HG03159 (cell line): ENCODE measurements at regions not wholly inside any gene's neighbourhood (a gene's known extent, or its start where the extent isn't known, plus 50 kb on each side); places are given as distances from the start of the nearest gene placed in this dataset.
"Not testable (repeated sequence)": the region's sequence is repeated elsewhere in the genome, so short reads cannot be mapped to it uniquely, and the experiment has no call there.

Experiments
- ATAC-seq: cut with Tn5 transposase; IDR thresholded peaks from one replicate; pipeline ENCODE4 v1.9.1; 2021; ENCODE audit warnings: mild to moderate bottlenecking, moderate library complexity; ENCODE audit not compliant: unreplicated experiment

GRCh38 chr12:11978726-11979384 is 91.9 kb upstream of the BCL2L14 start:
- ATAC-seq, result no peak

GRCh38 chr12:11980115-11980514 is 90.6 kb upstream of the BCL2L14 start:
- no peak for ATAC-seq

DNA sequence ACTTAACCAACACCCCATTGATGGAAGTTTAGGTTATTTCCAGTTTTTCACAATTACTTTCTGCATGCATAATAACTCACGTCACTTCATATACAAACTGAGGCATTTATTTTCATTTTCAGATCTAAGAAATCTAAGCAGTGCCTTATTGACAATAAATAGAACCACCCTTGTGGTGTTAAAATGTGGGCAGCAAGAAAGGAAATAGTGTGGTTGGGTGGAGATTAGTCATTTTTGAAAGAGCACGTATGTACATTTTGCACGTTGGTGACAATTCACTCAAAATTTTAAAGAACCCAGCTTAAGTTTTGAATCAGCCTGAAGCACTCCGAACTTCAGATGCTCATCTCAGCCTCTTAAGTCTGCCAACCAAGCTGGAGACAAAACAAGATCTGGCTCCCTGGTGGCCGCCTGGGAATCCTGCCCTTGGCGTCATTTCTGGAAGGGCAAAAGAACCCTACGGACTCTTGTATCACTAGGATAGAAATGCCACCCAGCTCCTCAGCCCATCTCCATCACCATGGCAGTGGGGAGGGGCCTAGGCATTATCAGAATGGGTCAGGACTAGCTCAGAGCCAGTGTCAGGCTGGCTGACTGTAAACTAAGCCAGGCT is 89.5 kb upstream of the BCL2L14 start:
- ATAC-seq, result peak; percentile 89

DNA sequence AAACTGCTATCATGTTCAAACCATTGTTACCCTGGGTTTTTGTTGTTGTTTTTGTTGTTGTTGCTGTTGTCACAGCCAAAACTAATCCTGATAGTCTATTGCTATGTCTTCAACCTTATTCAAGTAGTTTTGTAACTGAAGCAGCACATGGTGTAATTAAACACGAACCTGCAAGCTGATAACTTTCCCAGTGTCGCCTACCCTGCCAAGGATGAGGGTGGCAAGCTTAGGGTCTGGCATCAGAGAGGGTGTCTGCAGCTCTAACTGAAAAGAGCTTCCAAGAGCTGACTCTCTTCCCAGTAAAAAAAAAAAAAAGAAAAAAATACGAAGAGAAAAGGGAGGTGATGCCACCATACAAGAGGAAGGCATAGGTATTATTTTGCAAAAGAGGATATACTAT is 86.3 kb upstream of the BCL2L14 start:
- ATAC-seq, result no peak

GRCh38 chr12:11986165-11986564 is 84.6 kb upstream of the BCL2L14 start:
- no peak for ATAC-seq

DNA sequence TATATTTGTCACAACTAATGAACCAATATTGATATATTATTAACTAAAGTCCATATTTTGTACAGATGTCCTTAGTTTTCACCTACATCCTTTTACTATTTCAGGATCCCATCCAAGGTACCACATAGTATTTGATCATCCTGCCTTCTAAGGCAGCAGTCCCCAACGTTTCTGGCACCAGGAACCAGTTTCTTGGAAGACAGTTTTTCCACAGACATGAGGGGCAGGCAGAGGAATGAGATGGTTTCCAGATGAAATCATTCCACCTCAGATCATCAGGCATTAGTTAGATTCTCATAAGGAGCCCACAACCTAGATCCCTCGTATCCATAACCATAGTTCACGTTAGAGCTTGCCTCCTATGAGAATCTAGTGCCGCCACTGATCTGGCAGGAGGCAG is 82.8 kb upstream of the BCL2L14 start:
- ATAC-seq, result no peak

DNA sequence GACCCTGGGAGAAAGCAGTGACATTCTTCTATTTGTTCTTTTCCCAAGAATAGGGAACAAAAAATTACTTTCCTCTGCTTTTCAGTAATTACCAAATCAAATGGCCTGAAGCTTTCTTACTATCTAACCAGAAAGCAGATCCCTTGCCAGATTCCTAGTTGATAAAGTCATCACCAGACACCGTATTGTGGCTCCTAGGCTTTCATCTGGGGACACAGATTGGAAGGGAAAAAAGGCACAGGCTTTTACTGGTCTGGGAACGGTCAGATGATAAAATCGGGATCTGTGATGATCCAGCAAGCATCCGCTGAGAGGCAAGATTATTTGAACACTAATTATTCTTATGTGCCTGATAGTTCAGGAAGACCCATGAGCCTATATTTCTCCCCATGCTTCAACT is 79.1 kb upstream of the BCL2L14 start:
- no peak for ATAC-seq

- no peak for ATAC-seq
These were observed 78.2 kb upstream of the BCL2L14 start for GRCh38 chr12:11992515-11992914.

GRCh38 chr12:11998307-11998943 is 72.3 kb upstream of the BCL2L14 start:
- ATAC-seq, result not testable (repeated sequence)

DNA sequence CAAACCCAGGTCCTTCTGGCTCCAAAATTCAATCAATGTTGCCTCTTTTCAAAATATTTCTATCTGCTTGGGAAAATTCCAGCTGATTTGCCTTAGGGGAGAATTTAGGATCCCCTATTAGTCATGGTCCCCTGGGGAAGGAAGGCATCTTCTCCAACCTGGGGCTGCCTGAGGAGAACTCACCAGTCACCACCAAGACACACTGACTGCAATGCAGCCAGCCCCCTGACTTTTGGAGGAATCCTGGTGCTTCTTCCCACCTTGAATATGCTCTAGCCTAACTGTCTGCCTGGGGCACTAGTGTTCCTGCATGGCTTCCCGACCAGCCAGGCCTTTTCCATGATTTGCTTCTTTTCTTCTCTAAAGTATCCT is 71.8 kb upstream of the BCL2L14 start:
- ATAC-seq, result no peak

DNA sequence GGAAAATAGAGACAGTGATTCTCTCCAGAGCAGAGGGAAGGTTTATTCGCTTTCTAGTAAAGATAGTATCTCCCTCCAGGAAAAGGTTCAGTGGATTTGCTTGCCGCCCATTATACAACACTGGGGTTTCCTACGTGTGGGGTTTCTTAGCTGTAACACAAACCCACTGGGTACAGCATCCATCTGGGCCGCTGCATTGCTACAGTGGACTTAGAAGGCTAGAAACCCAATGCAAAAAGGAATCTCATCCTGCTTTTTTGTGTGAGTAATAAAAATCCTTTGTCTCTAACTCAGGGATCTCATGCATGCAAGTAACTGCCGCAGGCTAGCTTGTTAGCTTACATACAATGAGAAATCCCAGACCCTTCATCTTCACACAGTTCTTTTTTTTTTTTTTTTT is 67.1 kb upstream of the BCL2L14 start:
- no peak for ATAC-seq

- no peak for ATAC-seq
These were observed 66.2 kb upstream of the BCL2L14 start for GRCh38 chr12:12004524-12004923.

DNA sequence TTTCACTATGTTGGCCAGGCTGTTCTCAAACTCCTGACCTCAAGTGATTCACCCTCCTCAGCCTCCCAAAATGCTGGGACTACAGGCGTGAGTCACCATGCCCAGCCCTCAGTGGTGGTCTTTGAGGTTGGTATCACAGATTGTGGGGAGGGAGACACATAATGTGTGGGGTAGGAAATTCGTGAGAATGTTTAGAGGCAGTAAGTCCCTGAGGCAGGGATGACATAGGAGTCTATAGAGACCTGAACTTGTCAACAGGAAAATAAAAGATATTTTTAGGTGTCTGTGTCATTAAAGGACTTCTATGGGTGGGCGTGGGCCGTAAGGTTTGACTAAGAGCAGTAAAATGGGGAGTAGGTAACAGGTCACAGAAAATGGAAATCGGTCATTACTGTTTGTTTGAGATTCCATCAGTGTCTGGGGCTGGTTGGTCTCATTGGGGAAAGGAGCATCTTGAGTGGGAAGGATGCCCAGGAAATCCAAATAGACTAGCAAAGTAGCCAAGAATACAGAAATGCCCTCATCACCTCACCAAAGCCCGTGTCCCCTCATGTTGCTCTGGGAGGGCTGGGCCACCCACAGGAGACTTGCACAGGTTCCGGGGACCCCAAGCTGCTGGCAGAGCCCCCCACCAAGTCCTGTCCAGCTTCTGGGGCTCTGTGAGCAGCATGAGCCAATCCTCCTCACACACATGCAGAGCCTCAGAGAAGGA is 63.6 kb upstream of the BCL2L14 start:
- no peak for ATAC-seq

DNA sequence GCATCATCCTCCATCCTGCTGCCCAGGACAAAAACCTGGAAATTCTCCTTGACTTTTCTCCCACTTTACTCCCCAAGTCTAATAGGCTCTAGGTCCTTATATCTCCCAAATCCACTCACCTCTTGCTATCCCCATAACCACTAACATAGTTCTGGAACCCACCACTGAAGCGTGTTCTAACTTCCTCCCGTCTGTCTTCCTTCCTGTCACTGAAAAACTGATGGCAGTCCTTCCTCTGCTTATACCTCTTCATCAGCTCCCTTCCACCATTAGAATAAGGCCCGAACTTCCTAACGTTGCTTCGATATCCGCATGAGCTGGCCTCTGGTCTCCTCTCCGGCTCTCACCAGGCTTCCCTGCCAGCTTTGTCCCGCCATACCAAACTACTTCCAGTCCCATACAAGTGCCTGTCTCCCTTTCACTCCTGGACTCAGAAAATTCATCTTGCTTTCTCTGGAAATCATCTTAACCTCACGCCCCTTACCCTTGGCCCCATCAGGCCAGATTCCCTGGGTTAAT is 63.0 kb upstream of the BCL2L14 start:
- ATAC-seq, result no peak

DNA sequence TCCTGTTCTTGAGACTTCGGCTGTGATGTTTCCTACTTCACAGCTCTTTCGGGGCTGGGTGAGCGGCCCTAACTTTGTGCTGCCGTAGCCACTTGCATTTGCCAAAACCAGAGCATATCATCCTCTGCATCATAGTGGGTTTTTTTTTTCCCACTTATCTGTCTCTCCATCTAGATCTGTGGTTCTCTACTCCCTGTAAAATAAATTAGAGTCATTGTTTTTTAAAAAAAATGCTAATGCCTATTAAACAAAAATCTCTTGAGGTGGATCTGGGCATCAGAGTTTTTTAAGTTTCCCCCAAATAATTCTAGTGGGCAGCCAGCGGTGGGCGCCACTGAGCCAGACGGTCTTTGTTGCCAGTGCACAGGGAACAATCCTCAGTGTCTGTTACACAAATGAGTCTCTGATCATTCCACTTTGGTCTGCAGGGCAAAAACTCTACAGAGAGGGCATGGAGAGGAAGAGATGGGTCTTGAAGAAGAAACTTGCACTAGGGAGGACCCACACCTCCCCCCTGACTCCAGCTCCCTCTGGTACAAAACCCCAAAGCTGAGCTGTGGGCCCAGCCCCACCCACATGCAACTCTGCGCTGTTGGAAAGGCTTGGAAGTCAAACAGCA is 62.4 kb upstream of the BCL2L14 start:
- ATAC-seq, result no peak

- ATAC-seq, result peak; percentile 46
These were observed 61.7 kb upstream of the BCL2L14 start for GRCh38 chr12:12008931-12009611.

- ATAC-seq, result not testable (repeated sequence)
These were observed 60.9 kb upstream of the BCL2L14 start for GRCh38 chr12:12009749-12010276.

- peak; percentile 45 for ATAC-seq
These were observed 60.3 kb upstream of the BCL2L14 start for GRCh38 chr12:12010277-12011039.

DNA sequence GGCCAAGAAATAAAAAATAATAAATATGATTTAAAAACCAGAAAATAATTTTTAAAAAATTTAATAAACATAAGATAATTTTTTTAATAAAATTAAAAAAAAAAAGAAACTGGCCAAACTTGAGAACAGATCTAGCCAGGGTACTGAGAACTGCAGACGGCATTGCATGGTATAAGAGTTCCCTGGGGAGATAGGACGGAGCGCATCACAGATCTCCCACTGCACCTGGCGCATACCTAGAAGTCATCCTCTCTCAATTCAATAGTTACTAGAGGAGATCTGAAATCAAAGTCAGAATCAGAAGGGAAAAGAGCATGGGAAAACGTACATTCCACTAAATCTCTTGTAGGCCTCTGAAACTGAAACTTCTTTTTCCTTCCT is 58.9 kb upstream of the BCL2L14 start:
- no peak for ATAC-seq
